Cardiac septum (tissue), 1 donor: ENCODE measurements at regions not wholly inside any gene's neighbourhood (a gene's known extent, or its start where the extent isn't known, plus 50 kb on each side); places are given as distances from the start of the nearest gene placed in this dataset.
"Not testable (repeated sequence)": the region's sequence is repeated elsewhere in the genome, so short reads cannot be mapped to it uniquely, and the experiment has no call there.

ENCODE experiments used
- DNase-seq: peaks from one replicate; pipeline ENCODE4 v3.0.0-alpha.2; 2020; ENCODE audit warnings: low spot score
- intact Hi-C: fragments of 100-400 bp; cut with DNase I; formaldehyde crosslinking; loops from one replicate; pipeline ENCODE4 v1.14.0; 2022
- donor health status: DM: no; HTN: no; CAD: no.

- intact Hi-C loops: loop anchor here (2.0 kb wide), 1 partner anchor 341 kb away; no protein-coding TSS in a partner anchor
- not testable (repeated sequence) for DNase-seq
Observed at GRCh38 chr13:78120144-78120543, 201.5 kb upstream of the EDNRB start.

- DNase-seq, intact Hi-C loops: not testable (repeated sequence)
Observed at GRCh38 chr13:78117070-78117469, 198.4 kb upstream of the EDNRB start.

DNA sequence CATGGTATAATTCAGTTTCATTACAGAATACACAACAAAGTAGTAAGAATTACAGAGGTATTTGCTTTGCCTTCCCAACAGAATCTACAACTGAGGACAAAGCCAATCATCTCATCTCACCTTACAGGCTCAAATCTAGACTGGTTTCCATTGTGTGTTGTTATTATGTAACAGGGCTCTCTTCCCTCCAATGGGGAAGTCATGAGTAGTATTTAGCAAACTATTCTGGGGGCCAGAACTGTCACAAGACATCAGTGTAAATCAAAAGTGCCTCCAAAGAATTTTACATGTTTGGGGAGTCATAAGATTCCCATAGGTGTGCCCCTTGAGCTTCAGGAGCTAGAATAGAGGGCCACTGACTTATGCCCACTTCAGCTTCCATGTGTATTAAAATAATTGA lies 187.0 kb upstream of the EDNRB start:
- intact Hi-C loops: no loop called here
- no peak for DNase-seq

- intact Hi-C loops: no loop called here
- no peak for DNase-seq
Observed at GRCh38 chr13:78103936-78104335, 185.3 kb upstream of the EDNRB start.

DNA sequence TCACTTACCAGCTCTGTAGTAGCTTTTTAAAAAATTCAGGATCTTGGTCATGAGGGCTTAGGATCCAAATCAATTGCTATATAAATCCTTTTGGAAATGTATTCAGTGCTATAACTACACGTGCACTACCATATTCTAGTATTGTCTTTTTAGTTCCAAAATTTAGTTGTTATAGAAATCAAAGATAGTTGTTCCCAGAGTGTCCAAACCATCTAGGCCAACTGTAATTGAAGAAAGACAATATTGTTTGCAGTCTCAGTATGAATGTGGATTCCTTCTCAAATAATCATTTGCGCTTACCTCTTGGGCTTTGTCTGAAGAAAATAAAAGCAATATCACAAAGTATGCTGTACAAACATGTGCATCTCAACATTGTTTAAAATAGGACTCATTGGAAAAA lies 184.1 kb upstream of the EDNRB start:
- no peak for DNase-seq
- intact Hi-C loops: no loop called here

GRCh38 chr13:78102121-78102677 lies 183.6 kb upstream of the EDNRB start:
- intact Hi-C loops: no loop called here
- DNase-seq: no peak

GRCh38 chr13:78100486-78100885 lies 181.9 kb upstream of the EDNRB start:
- intact Hi-C loops: no loop called here
- DNase-seq: no peak

- intact Hi-C loops: no loop called here
- DNase-seq: no peak
Observed at GRCh38 chr13:78098249-78098648, 179.6 kb upstream of the EDNRB start.

DNA sequence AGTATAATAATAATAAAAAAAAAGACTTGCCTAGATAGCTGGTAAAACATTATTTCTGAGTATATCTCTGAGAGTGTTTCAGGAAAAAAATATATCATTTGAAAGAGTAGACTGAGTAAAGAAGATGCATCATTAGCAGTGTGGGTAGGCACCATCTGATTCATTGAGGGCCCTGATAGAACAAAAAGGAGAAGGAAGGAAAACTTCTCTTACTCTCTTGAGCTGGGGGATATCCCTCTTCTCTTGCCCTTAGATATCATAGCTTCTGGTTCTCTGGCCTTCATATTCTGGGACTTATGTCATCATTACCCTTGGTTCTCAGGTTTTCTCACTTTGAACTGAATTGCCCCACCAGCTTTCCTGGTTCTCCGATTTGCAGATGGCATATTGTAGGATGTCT lies 177.6 kb upstream of the EDNRB start:
- no peak for DNase-seq
- intact Hi-C loops: no loop called here

- no peak for DNase-seq
- intact Hi-C loops: no loop called here
Observed at GRCh38 chr13:78087966-78088678, 169.5 kb upstream of the EDNRB start.

DNA sequence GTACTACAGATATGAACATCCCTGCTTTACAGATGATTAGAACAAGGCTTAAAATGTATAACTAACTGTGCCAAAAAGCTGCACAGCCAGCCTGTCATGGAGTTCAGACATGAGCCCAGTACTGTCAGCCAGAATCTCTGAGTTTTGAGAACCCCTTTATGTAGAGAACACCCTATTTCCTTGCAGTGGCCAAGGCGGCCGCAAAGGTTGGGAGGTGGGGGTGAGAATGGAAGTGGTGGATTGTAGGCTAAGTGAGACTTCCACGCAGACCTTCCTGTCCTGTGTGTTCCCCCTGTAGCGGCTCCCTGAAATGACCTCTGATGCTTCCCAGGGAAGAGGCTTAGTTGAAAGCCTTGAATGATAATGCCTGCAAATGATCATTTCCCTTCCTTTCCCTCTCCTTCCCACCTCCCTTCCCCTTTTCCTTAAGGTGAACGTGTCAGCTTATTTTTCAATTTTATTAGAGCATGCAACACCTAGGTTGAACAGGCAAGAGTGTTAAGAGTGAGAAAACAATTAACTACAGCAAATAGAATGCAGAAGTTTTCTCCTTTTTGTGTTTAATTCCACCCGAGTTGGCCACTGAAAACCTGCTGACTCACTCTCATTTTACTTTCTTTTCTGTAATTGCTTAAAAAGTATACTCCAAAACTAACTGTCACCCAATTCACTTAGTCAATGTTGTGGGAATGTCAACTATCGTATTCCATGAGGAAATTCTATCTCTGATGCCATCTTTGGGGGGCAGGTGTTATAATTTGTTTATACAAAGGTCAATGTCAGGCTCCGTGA lies 167.0 kb upstream of the EDNRB start:
- intact Hi-C loops: no loop called here
- DNase-seq: no peak

- intact Hi-C loops: no loop called here
Observed at GRCh38 chr13:78084401-78084800, 165.8 kb upstream of the EDNRB start.

DNA sequence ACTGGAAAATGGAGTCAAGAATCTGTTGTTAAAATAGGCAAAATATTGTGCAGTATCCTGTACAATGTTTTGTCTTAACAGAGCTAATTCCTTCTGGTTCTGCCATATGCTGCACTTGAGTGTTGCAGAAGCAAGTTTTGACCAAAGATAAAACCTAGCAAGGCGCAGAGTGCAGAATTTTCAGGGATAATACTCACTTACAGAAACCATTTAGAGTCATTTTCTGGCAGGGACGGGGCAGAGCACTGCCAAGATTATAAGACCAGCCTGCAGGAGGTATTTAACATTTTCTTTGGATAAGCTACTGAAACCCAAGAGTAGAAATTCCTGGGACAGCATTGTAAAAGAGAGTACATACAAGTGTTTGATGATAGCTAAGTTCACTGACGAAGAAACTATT lies 159.5 kb upstream of the EDNRB start:
- no peak for DNase-seq
- intact Hi-C loops: no loop called here

More at GRCh38 chr13:78084401-78084800, 165.8 kb upstream of the EDNRB start:
- no peak for DNase-seq

DNA sequence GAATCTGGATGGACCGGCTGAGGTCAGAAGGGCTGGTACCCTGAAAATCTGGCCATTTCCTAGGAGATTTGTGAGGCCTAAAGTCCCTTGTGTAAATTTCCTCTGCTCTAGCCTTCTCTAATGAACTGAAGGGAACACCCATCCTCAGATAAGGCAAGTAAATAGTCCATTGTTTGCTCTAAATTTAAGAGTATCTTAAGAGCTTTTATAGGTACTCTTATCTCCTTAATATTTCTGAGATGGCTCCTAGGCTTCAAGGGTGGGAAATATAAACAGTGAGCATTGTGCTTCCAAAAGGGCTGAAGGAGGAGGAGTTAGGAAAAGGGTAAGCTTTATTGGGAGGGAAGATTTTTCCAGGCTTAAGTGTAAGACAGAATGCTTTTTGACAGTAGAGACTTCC lies 148.7 kb upstream of the EDNRB start:
- DNase-seq: no peak
- intact Hi-C loops: no loop called here

- DNase-seq: no peak
- intact Hi-C loops: no loop called here
Observed at GRCh38 chr13:78065141-78065540, 146.5 kb upstream of the EDNRB start.

DNA sequence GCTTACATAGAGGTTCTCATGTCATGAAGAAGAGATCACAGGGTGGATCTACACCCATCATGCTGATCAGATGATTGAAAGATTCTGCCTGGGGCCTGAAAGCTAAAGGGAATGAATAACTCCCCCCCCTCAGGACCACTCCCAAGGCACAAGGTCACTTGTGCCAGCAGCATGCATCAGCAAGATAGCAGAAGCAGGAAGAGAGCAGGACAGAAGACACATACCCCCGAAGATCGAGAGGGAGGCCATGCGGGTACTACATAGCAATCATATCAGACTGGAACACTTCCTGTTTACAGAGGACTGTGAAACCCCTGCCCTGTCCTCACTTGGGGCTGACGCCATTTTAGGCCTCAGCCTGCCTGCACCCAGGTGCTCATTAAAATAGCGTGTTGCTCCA lies 143.2 kb upstream of the EDNRB start:
- intact Hi-C loops: no loop called here
- no peak for DNase-seq

GRCh38 chr13:78060966-78061365 lies 142.3 kb upstream of the EDNRB start:
- DNase-seq: no peak
- intact Hi-C loops: no loop called here

DNA sequence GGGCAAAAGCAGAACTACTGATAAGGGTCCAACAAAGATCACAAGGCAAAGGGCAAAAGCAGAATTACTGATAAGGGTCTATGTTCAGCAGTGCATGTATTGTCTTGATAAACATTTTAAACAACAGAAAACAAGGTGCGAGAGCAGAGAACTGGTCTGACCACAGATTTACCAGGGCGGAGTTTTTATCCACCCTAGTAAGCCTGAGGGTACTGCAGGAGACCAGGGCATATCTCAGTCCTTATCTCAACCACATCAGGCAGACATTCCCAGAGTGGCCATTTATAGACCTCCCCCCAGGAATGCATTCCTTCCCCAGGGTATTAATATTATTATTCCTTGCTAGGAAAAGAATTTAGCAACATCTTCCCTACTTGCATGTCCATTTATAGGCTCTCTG lies 138.2 kb upstream of the EDNRB start:
- DNase-seq, intact Hi-C loops: not testable (repeated sequence)

DNA sequence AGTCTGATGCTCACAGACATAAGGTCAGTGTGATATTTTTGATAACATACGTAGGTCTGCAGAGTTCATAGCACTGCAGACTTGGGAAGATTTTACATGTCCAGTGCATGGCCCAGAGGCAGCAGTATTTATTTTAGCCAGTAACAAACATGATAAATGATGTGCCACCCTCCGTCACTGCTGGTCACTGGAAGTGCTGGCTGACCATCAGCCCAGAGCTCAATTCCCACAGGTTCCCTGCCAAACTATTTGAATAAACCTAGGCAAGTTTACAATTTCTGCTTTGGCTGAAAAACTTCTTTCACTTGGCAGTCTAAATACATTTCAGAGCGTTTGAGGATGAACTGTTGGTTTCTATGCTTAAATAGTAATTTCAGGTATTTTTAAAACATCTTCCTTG lies 135.5 kb upstream of the EDNRB start:
- intact Hi-C loops: no loop called here
- DNase-seq: no peak

DNA sequence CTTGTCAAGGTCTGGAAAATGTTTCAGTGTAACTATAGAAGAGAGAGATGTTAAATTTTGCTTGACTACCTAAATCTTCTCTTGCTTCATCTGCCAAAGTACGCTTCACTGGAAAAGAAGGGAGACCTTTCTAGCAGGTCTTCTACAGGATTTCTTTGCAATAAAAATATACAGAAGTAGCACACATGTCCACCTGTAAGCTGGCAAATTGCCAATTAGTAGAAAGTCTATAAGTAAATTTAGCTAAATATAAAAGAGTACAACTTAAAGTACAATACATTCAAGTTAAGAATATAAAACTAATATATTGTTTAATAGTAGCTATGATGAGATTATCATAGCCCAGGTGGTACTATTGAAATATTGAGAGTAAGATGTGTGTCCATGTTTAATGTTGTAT lies 128.5 kb upstream of the EDNRB start:
- intact Hi-C loops: no loop called here

DNA sequence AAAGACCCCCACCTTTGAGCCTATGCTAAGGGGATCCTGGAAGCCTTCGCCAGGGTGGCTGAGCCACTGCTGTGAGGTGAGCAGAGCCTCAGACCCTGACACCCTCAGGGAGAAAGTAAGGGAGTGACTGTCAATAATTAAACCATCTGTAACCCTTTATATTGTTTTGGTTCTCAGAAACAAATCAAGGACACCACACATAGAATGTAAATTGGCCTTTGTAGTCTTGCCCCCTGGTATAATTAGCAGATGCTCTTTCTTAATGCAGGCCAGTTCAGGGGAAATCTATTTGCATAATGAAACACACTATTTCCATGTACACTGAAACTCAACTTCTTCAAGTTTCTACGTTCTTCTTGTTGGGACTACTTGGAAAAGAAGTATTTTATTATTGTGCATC lies 127.7 kb upstream of the EDNRB start:
- DNase-seq: no peak
- intact Hi-C loops: no loop called here

More for the DNA sequence above, 128.5 kb upstream of the EDNRB start:
- DNase-seq: no peak
